Effector memory CD4-positive, alpha-beta T cell (primary cell): ENCODE measurements at regions not wholly inside any gene's neighbourhood (a gene's known extent, or its start where the extent isn't known, plus 50 kb on each side); places are given as distances from the start of the nearest gene placed in this dataset.

ENCODE experiments used
- DNase-seq, 3 donors: peaks; one replicate each; pipeline ENCODE4 v3.0.0-alpha.2; 2020
- H3K27ac ChIP-seq: 2 replicates; pipeline ENCODE4 v1.7.0; 2013; ENCODE audit warnings: mild to moderate bottlenecking, low read length, moderate library complexity; ENCODE audit not compliant: insufficient read depth, poor library complexity, severe bottlenecking
- H3K27me3 ChIP-seq: replicated peaks from 2 replicates; pipeline ENCODE4 v1.7.0; 2013; ENCODE audit warnings: mild to moderate bottlenecking, low read length; ENCODE audit not compliant: insufficient read depth, control insufficient read depth, poor library complexity, severe bottlenecking
- H3K36me3 ChIP-seq: 2 replicates; pipeline ENCODE4 v1.7.0; 2013; ENCODE audit warnings: mild to moderate bottlenecking, low read length, moderate library complexity; ENCODE audit not compliant: control insufficient read depth, insufficient read depth
- H3K4me1 ChIP-seq: 2 replicates; pipeline ENCODE4 v1.7.0; 2013; ENCODE audit warnings: low read length, mild to moderate bottlenecking; ENCODE audit not compliant: control insufficient read depth, insufficient read depth, poor library complexity, severe bottlenecking
- H3K4me3 ChIP-seq: 2 replicates; pipeline ENCODE4 v1.7.0; 2013; ENCODE audit warnings: low read length, low read depth, mild to moderate bottlenecking; ENCODE audit not compliant: insufficient read depth, poor library complexity, severe bottlenecking
- H3K9me3 ChIP-seq: 2 replicates; pipeline ENCODE4 v1.7.0; 2013; ENCODE audit warnings: mild to moderate bottlenecking, low read length, moderate library complexity; ENCODE audit not compliant: control insufficient read depth

- no peaks in the 10 kb centered on the region for H3K36me3 ChIP-seq
- H3K9me3 ChIP-seq: no peaks in the 10 kb centered on the region
- no peak overlapping the region for H3K27ac ChIP-seq
- H3K4me1 ChIP-seq: no peaks in the 10 kb centered on the region
- no peaks in the 10 kb centered on the region for H3K27me3 ChIP-seq
- no peak for DNase-seq
- H3K4me3 ChIP-seq: no peak overlapping the region
Measured at GRCh38 chr10:33385015-33385414, 50.5 kb upstream of the NRP1 start.
